ENCODE measurements at regions not wholly inside any gene's neighbourhood (a gene's known extent, or its start where the extent isn't known, plus 50 kb on each side); places are given as distances from the start of the nearest gene placed in this dataset.
"Not testable (repeated sequence)": the region's sequence is repeated elsewhere in the genome, so short reads cannot be mapped to it uniquely, and the experiment has no call there.

- H3K9me3 Mint-ChIP-seq (ENCODE audit: low read depth); H3K36me3 Mint-ChIP-seq (ENCODE audit: insufficient read depth); H3K4me3 Mint-ChIP-seq (ENCODE audit: low read depth); H3K4me1 Mint-ChIP-seq (ENCODE audit: low read depth); H3K27ac Mint-ChIP-seq; H3K27me3 Mint-ChIP-seq; DNase-seq (ENCODE audit: low spot score, unreplicated experiment): not testable (repeated sequence)
Measured at GRCh38 chr13:111696121-111696520, 370.8 kb upstream of the SOX1 start.

- H3K27ac Mint-ChIP-seq; H3K9me3 Mint-ChIP-seq (ENCODE audit: low read depth); H3K4me3 Mint-ChIP-seq (ENCODE audit: low read depth); H3K27me3 Mint-ChIP-seq; H3K36me3 Mint-ChIP-seq (ENCODE audit: insufficient read depth); DNase-seq (ENCODE audit: low spot score, unreplicated experiment); H3K4me1 Mint-ChIP-seq (ENCODE audit: low read depth): not testable (repeated sequence)
Measured at GRCh38 chr13:111702059-111702458, 364.9 kb upstream of the SOX1 start.

Data from progenitor cell of endocrine pancreas (in vitro differentiated cells).